HepG2 (cell line): ENCODE measurements at regions not wholly inside any gene's neighbourhood (a gene's known extent, or its start where the extent isn't known, plus 50 kb on each side); places are given as distances from the start of the nearest gene placed in this dataset.
A peak's percentile ranks its signal among the peaks of the same experiment; 100 is the strongest.

ENCODE experiments used
- ATAC-seq: fragments of 200-7000 bp; cut with Tn5 transposase; 3 replicates; pipeline ENCODE4 v1.9.1; 2020; ENCODE audit warnings: mild to moderate bottlenecking, moderate library complexity
- BruUV-seq: library from RNA; stranded (reverse); fragments of 400-500 nt; replicated peaks from 2 replicates; lab custom pipeline; 2021; lab: Mats Ljungman, UMichigan
- CTCF ChIA-PET: fragments of 300-600 bp; formaldehyde crosslinking; extraction: SDS; loops from one replicate; lab custom pipeline; 2021; ENCODE audit warnings: low total read pairs, inconsistent platforms, low intra/inter-chr PET ratio; lab: Yijun Ruan, JAX
- POLR2A ChIA-PET: fragments of 350-600 bp; sonication (Branson Sonifier 250); formaldehyde crosslinking; loops from one replicate; lab custom pipeline; 2020; ENCODE audit warnings: antibody characterized with exemption, inconsistent platforms; lab: Yijun Ruan, JAX
- DNase-seq: peaks from one replicate; pipeline ENCODE4 v3.0.0-alpha.2; 2015; ENCODE audit warnings: low spot score
- FAIRE-seq: peaks from 3 replicates; lab custom pipeline; 2011; peaks lifted over from hg19 to GRCh38; lab: Jason Lieb, UNC
- H2AFZ ChIP-seq: one replicate; pipeline ENCODE4 v1.6.1; 2011; ENCODE audit warnings: low read length, inconsistent platforms
- H3K27ac ChIP-seq: fragments of 300-600 bp; 3 replicates; pipeline ENCODE4 v1.8.0; 2011; ENCODE audit warnings: mixed run types, mild to moderate bottlenecking, mixed read lengths, low read length, inconsistent platforms; ENCODE audit not compliant: insufficient read depth; ENCODE audit errors: extremely low read length
- H3K27me3 ChIP-seq, 2 experiments: fragments of 200-600 bp in 1 of 2; 2 replicates in 1 of 2; 3 replicates in 1 of 2; pipeline versions ENCODE4 v1.6.0 to v1.8.0; 2011; ENCODE audit warnings: low read length in 2 of 2, mild to moderate bottlenecking in 2 of 2, moderate library complexity in 2 of 2, inconsistent platforms in 1 of 2; ENCODE audit not compliant: insufficient read depth in 2 of 2, control insufficient read depth in 1 of 2
- H3K36me3 ChIP-seq, 2 experiments: fragments of 200-600 bp in 1 of 2; replicated peaks in 1 of 2; 2 replicates in 1 of 2; 3 replicates in 1 of 2; pipeline versions ENCODE4 v1.5.1 to v1.8.0; 2011; ENCODE audit warnings: low read length in 2 of 2, inconsistent platforms in 1 of 2; ENCODE audit not compliant: insufficient read depth in 2 of 2, control insufficient read depth in 1 of 2
- H3K4me1 ChIP-seq: 2 replicates; pipeline ENCODE4 v1.5.1; 2012; ENCODE audit warnings: low read length, inconsistent platforms; ENCODE audit not compliant: insufficient read depth
- H3K4me2 ChIP-seq: 2 replicates; pipeline ENCODE4 v1.6.0; 2011; ENCODE audit warnings: low read depth, low read length, inconsistent platforms
- H3K4me3 ChIP-seq, 3 experiments: fragments of 200-600 bp in 1 of 3; sonication (generic), shearing (Covaris generic) in 1 of 3; replicated peaks in 1 of 3; 2 replicates each; pipeline ENCODE4 v1.5.1; 2011 to 2016; ENCODE audit warnings: low read length in 3 of 3, inconsistent platforms in 2 of 3, low read depth in 2 of 3, mild to moderate bottlenecking in 2 of 3, control low read depth in 1 of 3, mixed read lengths in 1 of 3; ENCODE audit not compliant: insufficient read depth in 1 of 3
- H3K79me2 ChIP-seq: one replicate; pipeline ENCODE4 v1.6.1; 2011; ENCODE audit warnings: low read length, inconsistent platforms; ENCODE audit not compliant: insufficient read depth
- H3K9ac ChIP-seq: 2 replicates; pipeline ENCODE4 v1.6.0; 2011; ENCODE audit warnings: mild to moderate bottlenecking, low read depth, low read length, inconsistent platforms; ENCODE audit not compliant: insufficient read depth
- H3K9me3 ChIP-seq: 2 replicates; pipeline ENCODE4 v1.5.1; 2012; ENCODE audit warnings: mild to moderate bottlenecking, low read length
- H4K20me1 ChIP-seq: 2 replicates; pipeline ENCODE4 v1.6.0; 2011; ENCODE audit warnings: inconsistent platforms, mild to moderate bottlenecking, low read length, moderate library complexity; ENCODE audit not compliant: insufficient read depth
- JUND ChIP-seq: sonication (generic); formaldehyde crosslinking; IDR thresholded peaks from 2 replicates; pipeline ENCODE4 v1.8.0; 2022; ENCODE audit warnings: mild to moderate bottlenecking, missing genetic modification reagents
- MAFF ChIP-seq: IDR thresholded peaks from 2 replicates; pipeline ENCODE4 v1.6.1; 2011; ENCODE audit warnings: low read depth, low read length, improper control_type of control experiment
- MAFK ChIP-seq, 2 experiments: IDR thresholded peaks in 1 of 2; conservative IDR thresholded peaks in 1 of 2; 2 replicates each; pipeline ENCODE4 v1.6.1; 2011; ENCODE audit warnings: improper control_type of control experiment in 2 of 2, low read length in 2 of 2
- MXI1 ChIP-seq: IDR thresholded peaks from 3 replicates; pipeline ENCODE4 v1.6.1; 2012; ENCODE audit warnings: low read depth, low read length, inconsistent platforms, borderline replicate concordance
- NCOA2 ChIP-seq: sonication (generic); formaldehyde crosslinking; IDR thresholded peaks from 2 replicates; pipeline ENCODE4 v1.8.0; 2022; ENCODE audit warnings: inconsistent platforms
- SATB2 ChIP-seq: sonication (generic); formaldehyde crosslinking; IDR thresholded peaks from 2 replicates; pipeline ENCODE4 v1.5.0; 2020; ENCODE audit warnings: missing genetic modification reagents
- ZNF703 ChIP-seq: sonication (generic); formaldehyde crosslinking; IDR thresholded peaks from 2 replicates; pipeline ENCODE4 v1.5.1; 2020; ENCODE audit warnings: missing genetic modification reagents, mild to moderate bottlenecking, moderate library complexity, borderline replicate concordance
- WGBS: methylation state at CpG from one replicate; pipeline ENCODE4 v1.1.6; 2017; ENCODE audit warnings: low lambda C conversion rate; 5-methylcytosine and 5-hydroxymethylcytosine counted together
- in situ Hi-C: cut with HindIII; loops from 2 replicates; pipeline ENCODE4 v1.10.0; 2017; ENCODE audit warnings: low pct_unique_long_range_greater_than_20kb; ENCODE audit not compliant: extremely low pct_ligation_motif_present
- intact Hi-C: fragments of 100-400 bp; cut with micrococcal nuclease; formaldehyde crosslinking; loops from one replicate; pipeline ENCODE4 v1.10.0; 2022; ENCODE audit not compliant: unreplicated experiment
- TF ChIP-seq, protein P1 (sequence below): sonication (generic); formaldehyde crosslinking; IDR thresholded peaks from 2 replicates; pipeline ENCODE4 v1.5.0; 2020; ENCODE audit warnings: missing genetic modification reagents, mild to moderate bottlenecking, borderline replicate concordance

DNA sequence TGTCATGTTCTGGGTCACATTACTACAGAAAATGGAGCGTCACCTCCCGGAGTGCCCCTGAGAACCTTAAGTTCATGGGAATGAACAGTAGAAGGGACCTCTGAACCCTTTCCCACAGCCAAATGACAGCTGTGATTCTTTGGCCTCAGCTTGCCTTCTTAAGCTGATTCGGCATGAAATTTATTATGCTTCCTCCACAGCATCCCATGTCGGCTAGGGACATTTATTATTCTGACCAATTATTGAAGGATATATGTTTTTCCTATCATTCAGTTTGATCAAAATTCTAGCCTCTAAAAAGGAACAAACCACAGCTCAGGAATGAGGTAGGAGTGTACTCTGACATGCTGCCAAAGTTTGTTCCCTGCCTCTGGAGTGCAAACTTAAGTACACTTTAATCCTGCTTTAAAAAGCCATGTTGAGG lies 440.6 kb downstream of the CETN3 start:
- 0% methylated on average over 4 of the region's 4 CpGs for WGBS
- H3K4me1 ChIP-seq = no peaks in the 10 kb centered on the region
- no peak overlapping the region for H3K4me2 ChIP-seq
- no peak for TF ChIP-seq JUND (CRISPR knock-in tag)
- TF ChIP-seq, protein P1, sequence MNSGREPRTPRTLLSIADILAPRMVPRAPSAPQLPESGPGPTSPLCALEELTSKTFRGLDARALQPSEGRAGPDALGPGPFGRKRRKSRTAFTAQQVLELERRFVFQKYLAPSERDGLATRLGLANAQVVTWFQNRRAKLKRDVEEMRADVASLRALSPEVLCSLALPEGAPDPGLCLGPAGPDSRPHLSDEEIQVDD (CRISPR knock-in tag) = no peak
- DNase-seq = no peak
- in situ Hi-C loops (no loop called here), intact Hi-C loops (no loop called here)
- H3K9ac ChIP-seq = no peak overlapping the region
- POLR2A ChIA-PET = no interaction called here
- no peaks in the 10 kb centered on the region for H3K9me3 ChIP-seq
- no peak overlapping the region for H3K27ac ChIP-seq
- no peak overlapping the region for H2AFZ ChIP-seq
- CTCF ChIA-PET = no interaction called here
- no peak overlapping the region for H3K4me3 ChIP-seq
- no peaks in the 10 kb centered on the region for H3K79me2 ChIP-seq
- H3K27me3 ChIP-seq = no peaks in the 10 kb centered on the region
- no peak for FAIRE-seq
- H4K20me1 ChIP-seq = no peaks in the 10 kb centered on the region
- no peaks in the 10 kb centered on the region for H3K36me3 ChIP-seq
- no peak for ATAC-seq
- no TSS peak for BruUV-seq

DNA sequence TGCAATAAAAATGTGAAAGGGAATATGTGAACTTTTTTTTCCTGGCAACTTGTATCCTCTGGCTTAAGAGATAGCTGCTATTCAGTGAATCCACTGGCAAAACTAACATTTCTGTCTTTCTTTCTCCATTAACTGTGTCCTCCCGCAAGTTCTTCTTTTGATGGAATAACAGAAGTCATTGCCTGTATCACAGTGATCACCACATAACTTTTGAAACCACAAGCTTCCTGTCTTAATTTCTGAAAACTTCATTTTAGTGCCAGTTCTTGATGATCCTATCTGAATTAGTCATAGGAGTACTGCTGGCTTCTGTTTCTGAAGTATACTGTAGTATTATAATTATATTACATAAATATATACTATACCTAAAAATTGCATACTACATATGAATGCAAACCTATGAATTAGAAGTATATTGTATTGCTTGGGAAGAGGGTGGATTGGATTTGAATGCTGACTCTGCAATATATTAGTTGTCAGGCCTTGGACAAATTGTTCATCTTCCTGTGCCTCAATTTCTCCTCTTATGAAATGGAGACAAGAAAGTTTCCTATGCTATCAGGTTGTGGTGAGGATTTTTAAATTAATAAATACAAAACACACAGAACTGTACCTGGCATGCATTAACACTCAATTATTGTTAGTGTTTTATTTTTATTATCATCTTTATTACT lies 441.6 kb downstream of the CETN3 start:
- in situ Hi-C loops (no loop called here), intact Hi-C loops (no loop called here)
- 0% methylated on average over 1 of the region's 1 CpG for WGBS
- Histone ChIP-seq H3K79me2 (no peaks in the 10 kb centered on the region), H3K27me3 (no peaks in the 10 kb centered on the region), H3K27ac (no peak overlapping the region), H3K36me3 (no peaks in the 10 kb centered on the region), H4K20me1 (no peaks in the 10 kb centered on the region), H3K4me3 (no peak overlapping the region), H3K9ac (no peak overlapping the region), H3K4me2 (no peak overlapping the region), H3K9me3 (no peaks in the 10 kb centered on the region), H3K4me1 (no peaks in the 10 kb centered on the region), H2AFZ (no peak overlapping the region)
- FAIRE-seq (no peak), ATAC-seq (no peak), DNase-seq (no peak)
- no peak for TF ChIP-seq SATB2 (CRISPR knock-in tag)
- TF ChIP-seq NCOA2 = no peak
- peak; percentile 87 to 93 for TF ChIP-seq MAFK (conservative IDR thresholded peaks at IDR 0.05 in 1 of 2, IDR thresholded peaks at IDR 0.05 in 1 of 2; ENCODE audit: low read length in 2 of 2)
- TF ChIP-seq MXI1 = no peak
- TF ChIP-seq MAFF = peak; percentile 85
- TF ChIP-seq ZNF703 (CRISPR knock-in tag) = no peak
- ChIA-PET POLR2A (no interaction called here), CTCF (no interaction called here)
- BruUV-seq = no TSS peak
